Right ventricle myocardium superior (tissue), 1 donor: ENCODE measurements at regions not wholly inside any gene's neighbourhood (a gene's known extent, or its start where the extent isn't known, plus 50 kb on each side); places are given as distances from the start of the nearest gene placed in this dataset.

Experiments
- ATAC-seq: fragments of 200-7000 bp; cut with Tn5 transposase; one replicate; pipeline ENCODE4 v1.9.1; 2020; ENCODE audit warnings: mild to moderate bottlenecking; ENCODE audit not compliant: poor library complexity
- DNase-seq: peaks from one replicate; pipeline ENCODE4 v3.0.0-alpha.2; 2020
- intact Hi-C: fragments of 100-400 bp; cut with DNase I; formaldehyde crosslinking; loops from one replicate; pipeline ENCODE4 v1.11.2; 2022
- donor health status: DM: no; HTN: yes; CAD: no; lungs with severe emphysema.

DNA sequence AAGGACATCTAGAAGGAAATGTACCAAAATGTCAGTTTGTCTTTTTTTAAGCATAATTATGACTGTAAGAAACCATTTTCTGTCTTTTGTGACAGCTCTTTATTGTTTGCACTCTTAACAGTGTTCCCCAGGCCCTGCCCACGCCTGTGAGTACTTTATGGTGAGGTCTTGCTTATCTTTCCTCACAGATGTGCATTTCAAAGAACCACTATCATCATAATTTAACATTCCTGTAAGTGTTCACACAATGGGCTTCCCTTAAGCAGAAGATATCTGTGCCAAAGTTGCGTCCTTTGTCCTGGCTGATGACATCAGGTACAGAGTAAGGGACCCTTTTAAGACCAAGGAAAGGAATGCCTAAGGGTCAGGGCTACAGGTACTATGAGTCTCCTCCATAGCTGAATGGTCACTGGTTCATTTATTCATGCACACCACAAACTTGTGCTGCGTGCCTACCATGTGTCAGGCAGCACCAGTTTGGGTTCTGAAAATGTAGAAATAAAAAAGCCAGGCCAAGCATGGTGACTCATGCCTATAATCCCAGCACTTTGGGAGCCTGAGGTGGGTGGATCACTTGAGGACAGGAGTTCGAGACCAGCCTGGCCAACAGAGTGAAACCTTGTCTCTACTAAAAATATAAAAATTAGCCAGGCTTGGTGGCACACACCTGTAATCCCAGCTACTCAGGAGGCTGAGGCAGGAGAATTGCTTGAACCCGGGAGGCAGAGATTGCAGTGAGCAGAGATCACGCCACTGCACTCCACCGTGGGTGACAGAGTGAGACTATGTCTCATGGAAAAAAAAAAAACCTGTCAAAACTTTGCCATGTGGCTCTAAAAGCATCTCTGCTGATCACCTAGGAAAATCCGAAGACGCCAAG, 55.4 kb upstream of the NLK start:
- ATAC-seq: no peak
- DNase-seq: no peak
- intact Hi-C loops: no loop called here

DNA sequence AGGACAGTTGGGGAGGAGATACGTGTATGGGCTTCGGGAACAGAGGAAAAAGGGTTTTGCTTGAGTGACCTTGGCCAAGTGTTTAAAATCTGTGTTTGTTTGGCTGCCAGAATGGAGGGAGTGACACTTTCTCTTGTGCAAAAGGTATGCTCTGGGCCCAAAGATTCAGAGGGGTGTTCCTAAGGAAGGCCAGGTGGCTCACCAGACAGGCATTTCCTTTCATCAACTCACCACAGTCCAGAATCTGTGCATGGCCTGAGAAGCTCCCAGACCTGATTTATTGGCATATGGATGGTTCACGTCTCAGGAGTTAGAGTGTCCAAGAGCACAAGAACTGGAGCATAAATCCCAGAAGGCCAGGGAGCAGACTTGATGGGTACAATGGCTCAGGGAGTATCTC, 53.4 kb upstream of the NLK start:
- DNase-seq (no peak), ATAC-seq (no peak)
- intact Hi-C loops: no loop called here

DNA sequence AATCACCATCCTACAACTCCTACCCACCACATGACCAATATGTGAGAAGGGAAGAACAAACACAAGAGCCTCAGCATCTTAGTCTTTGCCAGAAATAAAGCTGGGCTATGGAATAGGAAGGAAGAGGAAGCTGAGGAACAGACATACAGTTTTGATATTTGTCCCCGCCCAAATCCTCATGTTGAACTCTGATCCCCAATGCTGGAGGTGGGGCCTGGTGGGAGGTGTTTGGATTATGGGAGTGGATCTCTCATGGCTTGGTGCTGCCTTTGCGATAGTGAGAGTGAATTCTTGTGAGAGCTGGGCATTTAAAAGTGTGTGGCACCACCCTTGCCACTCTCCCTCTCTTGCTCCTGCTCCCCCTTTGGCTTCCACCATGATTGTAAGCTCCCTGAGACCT, 52.4 kb upstream of the NLK start:
- DNase-seq: no peak
- intact Hi-C loops: no loop called here
- no peak for ATAC-seq

DNA sequence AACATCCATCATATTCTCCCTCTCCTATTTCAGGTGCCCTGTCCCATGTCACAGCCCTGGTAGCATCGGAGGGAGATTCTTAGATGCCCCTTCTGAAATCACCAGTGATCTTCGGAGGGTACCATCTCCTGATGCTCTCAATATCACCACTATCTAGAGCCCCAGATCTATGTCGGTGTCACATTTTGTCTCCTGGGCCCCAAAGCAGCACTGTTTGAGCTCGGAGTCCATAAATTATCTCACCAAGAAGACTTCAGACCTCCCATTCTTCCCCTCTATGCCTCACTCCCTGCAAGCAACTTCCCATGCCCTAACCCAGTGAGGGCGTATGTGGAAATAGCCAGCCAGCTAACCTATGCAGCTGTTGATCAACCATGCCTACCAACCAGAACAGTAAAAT, 51.5 kb upstream of the NLK start:
- ATAC-seq (no peak), DNase-seq (no peak)
- intact Hi-C loops: no loop called here

DNA sequence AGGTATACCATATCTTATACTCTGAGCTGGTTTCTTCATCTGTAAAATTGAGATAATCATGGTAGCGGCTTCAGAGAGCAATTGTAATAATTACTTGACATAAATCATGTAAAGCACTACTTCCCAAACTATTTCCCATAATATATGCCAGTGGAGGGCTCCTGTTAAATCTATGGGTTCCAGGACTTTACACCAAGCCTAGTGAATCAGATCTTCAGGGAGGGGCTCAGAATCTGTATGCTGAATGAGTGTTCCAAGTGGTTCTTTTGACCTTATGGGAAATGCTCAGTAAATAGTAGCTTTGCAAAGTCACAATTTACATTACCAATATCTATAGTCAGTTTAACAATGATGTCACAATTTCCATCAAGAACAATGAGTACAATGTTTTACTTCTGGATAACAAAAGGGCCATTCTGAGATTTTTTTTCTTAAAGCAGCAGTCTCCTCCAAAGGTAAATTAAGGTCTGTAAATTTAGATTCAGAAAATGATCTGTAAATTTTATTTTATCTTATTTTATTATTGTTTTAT, 50.9 kb upstream of the NLK start:
- intact Hi-C loops: no loop called here
- DNase-seq (no peak), ATAC-seq (no peak)
